IMR-90 (cell line): ENCODE measurements at regions not wholly inside any gene's neighbourhood (a gene's known extent, or its start where the extent isn't known, plus 50 kb on each side); places are given as distances from the start of the nearest gene placed in this dataset.
A peak's percentile ranks its signal among the peaks of the same experiment; 100 is the strongest.

Experiments
- ATAC-seq: fragments of 200-7000 bp; cut with Tn5 transposase; 2 replicates; pipeline ENCODE4 v1.9.1; 2020; ENCODE audit warnings: low read depth, mild to moderate bottlenecking, moderate library complexity
- BruUV-seq: library from RNA; stranded (reverse); fragments of 400-500 nt; replicated peaks from 2 replicates; lab custom pipeline; 2021; lab: Mats Ljungman, UMichigan
- CTCF ChIA-PET: fragments of 300-600 bp; formaldehyde crosslinking; extraction: SDS; loops from one replicate; lab custom pipeline; 2021; ENCODE audit warnings: antibody characterized with exemption; lab: Yijun Ruan, JAX
- POLR2A ChIA-PET: fragments of 300-600 bp; sonication (Branson Sonifier 250); formaldehyde crosslinking; loops from one replicate; lab custom pipeline; 2022; ENCODE audit warnings: antibody characterized with exemption; ENCODE audit not compliant: unreplicated experiment; lab: Charles Lee
- DNase-seq: peaks from one replicate; pipeline ENCODE4 v3.0.0; 2013
- H2AFZ ChIP-seq: replicated peaks from 2 replicates; pipeline ENCODE3; 2013; ENCODE audit warnings: low read length, mild to moderate bottlenecking; ENCODE audit not compliant: poor library complexity
- H2AK5ac ChIP-seq: 2 replicates; pipeline ENCODE4 v1.6.1; 2013; ENCODE audit warnings: low read depth, low read length, inconsistent platforms
- H2AK9ac ChIP-seq: replicated peaks from 2 replicates; pipeline ENCODE3; 2013; ENCODE audit warnings: mild to moderate bottlenecking, low read depth, low read length, moderate library complexity; ENCODE audit not compliant: poor library complexity
- H2BK120ac ChIP-seq: 2 replicates; pipeline ENCODE4 v1.6.1; 2013; ENCODE audit warnings: low read depth, low read length, inconsistent platforms
- H2BK15ac ChIP-seq: 3 replicates; pipeline ENCODE4 v1.6.1; 2013; ENCODE audit warnings: low read depth, low read length, inconsistent platforms
- H2BK20ac ChIP-seq: 2 replicates; pipeline ENCODE4 v1.6.1; 2013; ENCODE audit warnings: low read depth, mild to moderate bottlenecking, inconsistent platforms, low read length, moderate library complexity
- H2BK5ac ChIP-seq: 2 replicates; pipeline ENCODE4 v1.6.1; 2013; ENCODE audit warnings: mild to moderate bottlenecking, low read depth, low read length, inconsistent platforms; ENCODE audit not compliant: poor library complexity, severe bottlenecking
- H3K14ac ChIP-seq: replicated peaks from 2 replicates; pipeline ENCODE4 v1.6.1; 2013; ENCODE audit warnings: low read depth, low read length, inconsistent platforms
- H3K18ac ChIP-seq: 2 replicates; pipeline ENCODE4 v1.6.1; 2013; ENCODE audit warnings: low read depth, low read length, control low read depth
- H3K23ac ChIP-seq: 2 replicates; pipeline ENCODE4 v1.6.1; 2013; ENCODE audit warnings: low read depth, low read length, inconsistent platforms
- H3K27ac ChIP-seq: 2 replicates; pipeline ENCODE4 v1.5.1; 2013; ENCODE audit warnings: mild to moderate bottlenecking, control low read depth, low read length; ENCODE audit not compliant: insufficient read depth
- H3K27me3 ChIP-seq: 2 replicates; pipeline ENCODE4 v1.6.1; 2013; ENCODE audit warnings: low read length; ENCODE audit not compliant: control insufficient read depth, insufficient read depth
- H3K36me3 ChIP-seq: 2 replicates; pipeline ENCODE4 v1.6.1; 2013; ENCODE audit warnings: low read length, mixed read lengths; ENCODE audit not compliant: control insufficient read depth, insufficient read depth
- H3K4ac ChIP-seq: 2 replicates; pipeline ENCODE4 v1.6.1; 2013; ENCODE audit warnings: low read depth, low read length, inconsistent platforms
- H3K4me1 ChIP-seq: 2 replicates; pipeline ENCODE4 v1.6.1; 2013; ENCODE audit warnings: low read length, mixed read lengths; ENCODE audit not compliant: control insufficient read depth, insufficient read depth
- H3K4me2 ChIP-seq: 2 replicates; pipeline ENCODE4 v1.6.1; 2013; ENCODE audit warnings: low read depth, mild to moderate bottlenecking, control low read depth, low read length, moderate library complexity
- H3K4me3 ChIP-seq: 2 replicates; pipeline ENCODE4 v1.5.1; 2013; ENCODE audit warnings: low read depth, mild to moderate bottlenecking, control low read depth, low read length, moderate library complexity; ENCODE audit not compliant: insufficient read depth
- H3K56ac ChIP-seq: 2 replicates; pipeline ENCODE4 v1.6.1; 2013; ENCODE audit warnings: low read length, inconsistent platforms; ENCODE audit not compliant: insufficient read depth; ENCODE audit errors: extremely low read depth
- H3K79me1 ChIP-seq, 2 experiments: 2 replicates each; pipeline ENCODE4 v1.6.1; 2013; ENCODE audit warnings: low read length in 2 of 2, inconsistent platforms in 1 of 2, low read depth in 1 of 2
- H3K9ac ChIP-seq: 2 replicates; pipeline ENCODE4 v1.6.1; 2013; ENCODE audit warnings: low read depth, low read length, control low read depth
- H3K9me1 ChIP-seq: 2 replicates; pipeline ENCODE4 v1.6.1; 2013; ENCODE audit warnings: low read length, inconsistent platforms; ENCODE audit not compliant: insufficient read depth
- H3K9me3 ChIP-seq: 2 replicates; pipeline ENCODE4 v1.6.1; 2013; ENCODE audit warnings: low read length; ENCODE audit not compliant: control insufficient read depth, insufficient read depth
- H4K20me1 ChIP-seq: 2 replicates; pipeline ENCODE4 v1.6.1; 2013; ENCODE audit warnings: low read length, inconsistent platforms; ENCODE audit not compliant: insufficient read depth
- H4K5ac ChIP-seq: 2 replicates; pipeline ENCODE4 v1.6.1; 2013; ENCODE audit warnings: mild to moderate bottlenecking, low read depth, low read length, control low read depth
- H4K8ac ChIP-seq, 2 experiments: 2 replicates each; pipeline ENCODE4 v1.6.1; 2013; ENCODE audit warnings: low read depth in 2 of 2, low read length in 2 of 2, control low read depth in 1 of 2, inconsistent platforms in 1 of 2
- H4K91ac ChIP-seq: 2 replicates; pipeline ENCODE4 v1.6.1; 2013; ENCODE audit warnings: low read depth, low read length, inconsistent platforms; ENCODE audit not compliant: insufficient read depth
- BHLHE40 ChIP-seq: fragments of 150-350 bp; IDR thresholded peaks from 2 replicates; pipeline ENCODE4 v1.6.1; 2016; ENCODE audit warnings: mild to moderate bottlenecking, low read depth, low read length
- CHD1 ChIP-seq: IDR thresholded peaks from 2 replicates; pipeline ENCODE4 v1.6.1; 2012; ENCODE audit warnings: low read depth, low read length, improper control_type of control experiment
- FOS ChIP-seq: fragments of 150-350 bp; IDR thresholded peaks from 2 replicates; pipeline ENCODE4 v1.6.1; 2016; ENCODE audit warnings: low read depth, low read length
- MAFK ChIP-seq: IDR thresholded peaks from 2 replicates; pipeline ENCODE4 v1.6.1; 2012; ENCODE audit warnings: low read depth, low read length, improper control_type of control experiment
- MAZ ChIP-seq: IDR thresholded peaks from 2 replicates; pipeline ENCODE4 v1.6.1; 2012; ENCODE audit warnings: low read depth, mild to moderate bottlenecking, low read length, improper control_type of control experiment, moderate library complexity, borderline replicate concordance
- MXI1 ChIP-seq: IDR thresholded peaks from 2 replicates; pipeline ENCODE4 v1.6.1; 2012; ENCODE audit warnings: low read depth, mild to moderate bottlenecking, low read length, moderate library complexity, borderline replicate concordance
- POLR2A ChIP-seq: IDR thresholded peaks from 2 replicates; pipeline ENCODE4 v1.6.1; 2012; ENCODE audit warnings: mild to moderate bottlenecking, low read depth, low read length
- RAD21 ChIP-seq: IDR thresholded peaks from 2 replicates; pipeline ENCODE4 v1.6.1; 2012; ENCODE audit warnings: low read length, improper control_type of control experiment
- RCOR1 ChIP-seq: IDR thresholded peaks from 2 replicates; pipeline ENCODE4 v1.6.1; 2012; ENCODE audit warnings: mild to moderate bottlenecking, low read length, improper control_type of control experiment; ENCODE audit not compliant: insufficient replicate concordance
- SMC3 ChIP-seq: fragments of 150-350 bp; IDR thresholded peaks from 2 replicates; pipeline ENCODE4 v1.6.1; 2016; ENCODE audit warnings: low read depth, mild to moderate bottlenecking, antibody characterized with exemption, low read length, moderate library complexity
- WGBS, 2 experiments: methylation state at CpG; one replicate each; pipeline versions ENCODE4 v1.1.5 to v1.1.7; 2013; ENCODE audit warnings: missing lambda C conversion rate in 2 of 2; ENCODE audit not compliant: insufficient read length in 1 of 2; ENCODE audit errors: extremely low coverage in 2 of 2; 5-methylcytosine and 5-hydroxymethylcytosine counted together
- dilution Hi-C: fragments of 300-500 bp; cut with HindIII; formaldehyde crosslinking; loops from one replicate; pipeline ENCODE4 v1.14.3; 2018; ENCODE audit warnings: low sequenced_read_pairs; ENCODE audit not compliant: unreplicated experiment
- in situ Hi-C: fragments of 300-500 bp; cut with MboI; formaldehyde crosslinking; loops from 3 replicates; pipeline ENCODE4 v1.14.3; 2019; ENCODE audit warnings: low sequenced_read_pairs, inconsistent platforms, mixed read lengths
- intact Hi-C: fragments of 100-400 bp; cut with micrococcal nuclease; formaldehyde crosslinking; loops from 2 replicates; pipeline ENCODE4 v1.10.0; 2022
- TF ChIP-seq, protein P1 (sequence below): conservative IDR thresholded peaks from 2 replicates; pipeline ENCODE4 v1.5.1; 2012; ENCODE audit warnings: mild to moderate bottlenecking, low read depth, low read length, improper control_type of control experiment
- TF ChIP-seq, protein P2 (sequence below): fragments of 150-350 bp; IDR thresholded peaks from 2 replicates; pipeline ENCODE4 v1.6.1; 2017; ENCODE audit warnings: mild to moderate bottlenecking, antibody characterized with exemption, low read length, low read depth

DNA sequence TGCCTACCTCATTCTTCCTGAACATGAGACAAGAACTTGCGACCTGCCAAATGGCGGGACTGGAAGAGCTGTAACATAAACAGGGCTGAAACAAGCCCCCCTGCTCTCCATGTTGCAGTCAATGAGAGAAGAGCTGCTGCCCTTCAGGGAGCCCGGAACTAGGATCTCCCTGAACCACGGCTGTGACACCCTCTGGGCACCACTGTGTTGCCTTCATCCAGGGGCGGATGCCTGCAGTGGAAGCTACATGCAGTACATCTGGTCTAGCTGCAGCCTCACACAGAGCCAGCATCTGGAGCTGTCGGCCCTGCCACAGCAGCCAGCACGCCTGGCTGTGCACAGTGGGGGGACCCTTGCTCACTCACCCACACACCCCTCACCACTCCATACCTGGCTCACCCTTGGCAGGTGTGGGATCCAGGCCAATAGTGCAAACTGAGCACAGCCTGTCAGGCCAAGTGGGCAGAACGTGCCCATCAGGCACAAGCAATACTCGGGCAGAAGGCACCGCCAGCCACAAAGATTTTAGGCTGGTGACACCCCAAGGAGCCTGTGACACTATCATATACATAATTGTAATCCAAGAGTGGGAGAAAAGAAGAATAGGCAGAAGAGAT lies 451.3 kb downstream of the HTR1B start:
- H3K9me3 ChIP-seq = 0 out of 2 replicates have a peak, but pooled peaks cover 7% of the 10 kb centered on the region
- H3K4ac ChIP-seq = no peak overlapping the region
- no peaks in the 10 kb centered on the region for H3K9me1 ChIP-seq
- no peak overlapping the region for H3K56ac ChIP-seq
- H2AFZ ChIP-seq = peak overlapping the region; percentile 21
- H3K27me3 ChIP-seq = no peaks in the 10 kb centered on the region
- DNase-seq (no peak), ATAC-seq (no peak)
- H3K27ac ChIP-seq = no peak overlapping the region
- no peak overlapping the region for H3K9ac ChIP-seq
- dilution Hi-C loops = no loop called here
- H2BK15ac ChIP-seq = no peak overlapping the region
- TF ChIP-seq MAZ (no peak), MXI1 (no peak), SMC3 (no peak), POLR2A (no peak), FOS (no peak), CHD1 (no peak), MAFK (no peak), RCOR1 (no peak), BHLHE40 (no peak), RAD21 (no peak)
- TF ChIP-seq, protein P1, sequence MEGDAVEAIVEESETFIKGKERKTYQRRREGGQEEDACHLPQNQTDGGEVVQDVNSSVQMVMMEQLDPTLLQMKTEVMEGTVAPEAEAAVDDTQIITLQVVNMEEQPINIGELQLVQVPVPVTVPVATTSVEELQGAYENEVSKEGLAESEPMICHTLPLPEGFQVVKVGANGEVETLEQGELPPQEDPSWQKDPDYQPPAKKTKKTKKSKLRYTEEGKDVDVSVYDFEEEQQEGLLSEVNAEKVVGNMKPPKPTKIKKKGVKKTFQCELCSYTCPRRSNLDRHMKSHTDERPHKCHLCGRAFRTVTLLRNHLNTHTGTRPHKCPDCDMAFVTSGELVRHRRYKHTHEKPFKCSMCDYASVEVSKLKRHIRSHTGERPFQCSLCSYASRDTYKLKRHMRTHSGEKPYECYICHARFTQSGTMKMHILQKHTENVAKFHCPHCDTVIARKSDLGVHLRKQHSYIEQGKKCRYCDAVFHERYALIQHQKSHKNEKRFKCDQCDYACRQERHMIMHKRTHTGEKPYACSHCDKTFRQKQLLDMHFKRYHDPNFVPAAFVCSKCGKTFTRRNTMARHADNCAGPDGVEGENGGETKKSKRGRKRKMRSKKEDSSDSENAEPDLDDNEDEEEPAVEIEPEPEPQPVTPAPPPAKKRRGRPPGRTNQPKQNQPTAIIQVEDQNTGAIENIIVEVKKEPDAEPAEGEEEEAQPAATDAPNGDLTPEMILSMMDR = no peak
- TF ChIP-seq, protein P2, sequence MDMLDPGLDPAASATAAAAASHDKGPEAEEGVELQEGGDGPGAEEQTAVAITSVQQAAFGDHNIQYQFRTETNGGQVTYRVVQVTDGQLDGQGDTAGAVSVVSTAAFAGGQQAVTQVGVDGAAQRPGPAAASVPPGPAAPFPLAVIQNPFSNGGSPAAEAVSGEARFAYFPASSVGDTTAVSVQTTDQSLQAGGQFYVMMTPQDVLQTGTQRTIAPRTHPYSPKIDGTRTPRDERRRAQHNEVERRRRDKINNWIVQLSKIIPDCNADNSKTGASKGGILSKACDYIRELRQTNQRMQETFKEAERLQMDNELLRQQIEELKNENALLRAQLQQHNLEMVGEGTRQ = no peak
- H4K8ac ChIP-seq = no peak overlapping the region
- H3K23ac ChIP-seq = no peak overlapping the region
- H2BK20ac ChIP-seq = no peak overlapping the region
- no peak overlapping the region for H3K14ac ChIP-seq
- no peak overlapping the region; the same call in 1 of the 2 replicates for H2AK5ac ChIP-seq
- POLR2A ChIA-PET = no interaction called here
- H4K20me1 ChIP-seq = no peaks in the 10 kb centered on the region
- no TSS peak for BruUV-seq
- no peak overlapping the region for H3K18ac ChIP-seq
- no peaks in the 10 kb centered on the region for H3K36me3 ChIP-seq
- H4K91ac ChIP-seq = no peak overlapping the region
- no peak overlapping the region for H3K4me3 ChIP-seq
- intact Hi-C loops = no loop called here
- no peaks in the 10 kb centered on the region for H3K79me1 ChIP-seq
- CTCF ChIA-PET = no interaction called here
- in situ Hi-C loops = no loop called here
- no peak overlapping the region for H4K5ac ChIP-seq
- H3K4me2 ChIP-seq = no peak overlapping the region
- no peaks in the 10 kb centered on the region for H3K4me1 ChIP-seq
- WGBS, 2 experiments = 40% methylated on average over 2 of the region's 10 CpGs; no CpG with 5 or more reads in 1 of the 2 experiments
- no peak overlapping the region for H2BK5ac ChIP-seq
- H2AK9ac ChIP-seq = no peak overlapping the region
- H2BK120ac ChIP-seq = no peak overlapping the region
